ENCODE measurements at regions not wholly inside any gene's neighbourhood (a gene's known extent, or its start where the extent isn't known, plus 50 kb on each side); places are given as distances from the start of the nearest gene placed in this dataset.

DNA sequence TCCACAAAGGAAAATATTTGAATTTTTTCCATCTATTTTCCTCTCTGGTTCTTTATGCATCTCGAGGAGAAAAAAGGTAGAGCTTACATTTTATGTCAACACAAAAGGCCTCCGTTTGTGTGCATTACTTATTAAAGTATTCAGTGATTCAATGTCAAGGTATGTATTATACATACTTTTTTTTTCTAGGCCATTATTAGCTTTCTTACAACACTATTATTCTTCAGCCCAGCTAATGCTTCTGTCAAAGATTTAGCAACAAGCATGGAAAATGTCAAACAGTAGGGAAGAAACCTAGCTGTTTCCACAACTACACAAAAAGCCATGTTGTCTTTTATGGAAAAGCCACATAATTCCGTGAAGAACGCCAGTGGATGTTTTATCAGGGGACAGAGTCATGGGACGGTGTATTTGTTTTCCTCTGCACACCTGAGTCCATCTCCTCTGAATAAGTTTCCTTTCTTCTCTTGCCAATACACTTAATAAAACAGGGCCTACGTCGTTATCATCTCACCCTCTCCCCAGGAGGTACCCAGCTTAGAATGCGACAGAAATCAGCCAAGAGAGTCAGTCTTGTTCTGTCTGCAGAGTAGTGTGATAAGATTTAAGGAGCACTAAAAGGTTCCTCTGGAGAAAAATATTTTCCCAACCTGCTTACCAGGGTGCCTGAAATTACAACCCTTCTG is 209.7 kb upstream of the AUTS2 start:
- TF ChIP-seq, protein P1, sequence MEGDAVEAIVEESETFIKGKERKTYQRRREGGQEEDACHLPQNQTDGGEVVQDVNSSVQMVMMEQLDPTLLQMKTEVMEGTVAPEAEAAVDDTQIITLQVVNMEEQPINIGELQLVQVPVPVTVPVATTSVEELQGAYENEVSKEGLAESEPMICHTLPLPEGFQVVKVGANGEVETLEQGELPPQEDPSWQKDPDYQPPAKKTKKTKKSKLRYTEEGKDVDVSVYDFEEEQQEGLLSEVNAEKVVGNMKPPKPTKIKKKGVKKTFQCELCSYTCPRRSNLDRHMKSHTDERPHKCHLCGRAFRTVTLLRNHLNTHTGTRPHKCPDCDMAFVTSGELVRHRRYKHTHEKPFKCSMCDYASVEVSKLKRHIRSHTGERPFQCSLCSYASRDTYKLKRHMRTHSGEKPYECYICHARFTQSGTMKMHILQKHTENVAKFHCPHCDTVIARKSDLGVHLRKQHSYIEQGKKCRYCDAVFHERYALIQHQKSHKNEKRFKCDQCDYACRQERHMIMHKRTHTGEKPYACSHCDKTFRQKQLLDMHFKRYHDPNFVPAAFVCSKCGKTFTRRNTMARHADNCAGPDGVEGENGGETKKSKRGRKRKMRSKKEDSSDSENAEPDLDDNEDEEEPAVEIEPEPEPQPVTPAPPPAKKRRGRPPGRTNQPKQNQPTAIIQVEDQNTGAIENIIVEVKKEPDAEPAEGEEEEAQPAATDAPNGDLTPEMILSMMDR (IDR thresholded peaks at IDR 0.05) = no peak

DNA sequence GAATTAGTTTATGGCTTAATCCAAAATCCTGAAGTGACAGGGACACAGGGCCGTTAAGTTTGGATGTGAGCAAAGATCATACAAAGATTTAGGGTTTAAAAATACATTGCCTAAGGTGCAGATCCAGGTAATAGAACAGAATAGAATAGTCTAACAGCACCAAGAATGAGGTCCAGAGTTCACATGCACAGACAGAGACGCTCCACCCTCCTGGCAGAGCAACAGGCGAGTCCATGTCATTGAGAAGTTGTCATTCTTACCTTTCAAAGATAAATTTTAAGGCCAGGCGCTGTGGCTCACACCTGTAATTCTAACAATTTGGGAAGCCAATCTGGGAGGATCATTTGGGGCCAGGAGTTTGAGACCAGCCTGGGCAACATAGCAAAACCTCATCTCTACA is 209.1 kb upstream of the AUTS2 start:
- TF ChIP-seq, protein P1 (IDR thresholded peaks at IDR 0.05) = no peak

DNA sequence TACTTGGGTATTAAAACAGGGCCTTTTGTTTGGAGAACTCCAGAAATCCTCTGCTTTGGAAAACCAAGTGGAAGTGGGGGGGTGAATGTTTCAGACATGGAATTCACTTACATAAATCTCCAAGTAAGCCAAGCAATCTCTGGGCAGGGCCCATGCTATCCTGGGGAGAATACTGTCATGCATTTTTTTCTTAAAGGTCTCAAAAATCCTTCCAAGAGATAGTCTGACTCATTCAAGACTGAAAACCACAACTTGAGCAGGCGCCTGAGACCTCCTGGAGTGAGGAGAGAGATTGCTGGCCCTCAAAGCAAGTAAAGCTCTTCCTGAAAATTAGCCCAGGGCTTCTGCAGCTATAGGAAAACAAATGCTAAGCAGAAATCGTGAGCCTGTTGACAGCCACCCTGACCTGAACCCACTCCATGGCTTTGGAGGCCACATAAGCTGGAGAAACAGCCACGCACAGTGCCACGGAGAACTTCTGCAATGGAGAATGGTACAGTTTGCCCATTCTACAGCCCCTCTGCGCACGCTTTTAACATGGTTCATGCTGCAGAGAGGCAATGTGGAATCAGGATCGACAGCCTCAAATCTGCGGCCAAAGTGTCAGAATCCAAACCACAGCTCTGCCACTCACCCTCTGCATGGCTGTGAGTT is 203.1 kb upstream of the AUTS2 start:
- TF ChIP-seq, protein P1 (IDR thresholded peaks at IDR 0.05) = no peak

DNA sequence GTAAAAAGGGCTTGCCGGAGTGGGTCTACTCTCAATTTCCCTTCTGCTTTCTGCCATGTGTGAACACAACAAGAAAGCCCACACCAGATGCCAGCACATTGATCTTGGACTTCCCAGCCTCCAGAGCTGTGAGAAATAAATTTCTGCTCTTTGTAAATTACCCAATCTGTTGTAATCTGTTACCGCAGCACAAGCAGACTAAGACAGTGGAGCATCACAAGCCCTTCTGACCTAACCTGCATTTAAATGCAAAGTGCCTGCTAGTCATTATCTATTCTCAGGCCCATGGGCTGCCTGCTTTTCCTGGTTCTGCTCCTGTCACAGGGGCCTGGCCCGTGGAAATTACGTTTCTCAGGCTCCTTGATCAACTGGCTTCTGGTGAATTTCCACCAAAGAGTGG is 199.3 kb upstream of the AUTS2 start:
- TF ChIP-seq, protein P1 (IDR thresholded peaks at IDR 0.05) = no peak

DNA sequence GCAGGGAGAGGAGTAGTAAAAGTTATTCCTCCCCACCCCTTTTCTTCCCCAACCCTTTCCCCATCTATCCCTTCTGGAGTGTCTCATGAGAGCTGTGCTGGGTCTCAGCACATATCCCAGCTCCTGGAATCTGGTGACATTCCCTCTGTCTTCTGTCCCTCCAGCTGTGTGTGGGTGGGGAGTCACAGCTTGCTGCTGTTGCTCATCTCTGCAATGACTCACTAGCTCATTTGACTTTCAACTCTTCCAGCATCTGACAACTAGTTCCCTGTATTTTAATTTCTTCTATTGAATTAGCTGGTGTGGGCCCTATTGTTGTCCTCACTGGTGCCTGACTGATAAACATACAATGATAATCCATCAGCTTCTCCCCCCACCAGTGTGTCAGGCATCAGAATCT is 198.9 kb upstream of the AUTS2 start:
- TF ChIP-seq, protein P1 (IDR thresholded peaks at IDR 0.05) = no peak

DNA sequence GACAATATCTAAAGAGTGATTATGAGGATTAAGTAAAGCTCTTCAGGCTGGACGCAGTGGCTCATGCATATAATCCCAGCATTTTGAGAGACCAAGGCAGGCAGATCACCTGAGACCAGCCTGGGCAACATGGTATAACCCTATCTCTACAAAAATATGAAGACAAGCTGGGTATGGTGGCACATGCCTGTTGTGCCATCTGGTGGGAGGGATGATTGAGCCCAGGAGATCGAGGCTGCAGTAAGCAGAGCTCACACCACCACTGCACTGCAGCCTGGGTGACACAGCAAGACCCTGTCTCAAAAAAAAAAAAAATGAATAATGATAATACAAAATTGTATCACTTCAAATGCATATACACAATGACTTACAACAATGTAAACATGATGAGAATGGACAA is 195.6 kb upstream of the AUTS2 start:
- TF ChIP-seq, protein P1 (IDR thresholded peaks at IDR 0.05) = no peak

DNA sequence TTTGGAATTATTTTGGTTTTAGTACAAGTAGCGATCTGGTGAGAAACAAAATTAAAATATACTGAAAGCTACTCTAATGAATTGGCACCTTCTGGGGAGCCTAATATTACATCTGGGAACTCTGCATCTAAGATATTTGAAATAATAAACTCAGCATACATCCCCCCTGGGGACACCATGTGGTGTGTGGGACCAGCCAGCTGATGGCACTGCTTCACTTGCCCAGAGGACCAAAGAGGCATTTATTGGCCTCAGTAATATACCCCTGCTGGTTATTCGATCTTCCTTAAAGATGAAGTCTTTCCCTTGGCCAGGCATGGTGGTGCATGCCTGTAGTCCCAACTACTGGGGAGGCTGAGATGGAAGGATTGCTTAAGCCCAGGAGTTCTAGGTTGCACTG is 195.1 kb upstream of the AUTS2 start:
- TF ChIP-seq, protein P1 (IDR thresholded peaks at IDR 0.05) = no peak
